Activated CD4-positive, CD25-positive, alpha-beta regulatory T cell treated with anti-CD3 and anti-CD28 coated beads, Interleukin-2, amount 50 U/mL, for 72 hours (primary cell): ENCODE measurements at regions not wholly inside any gene's neighbourhood (a gene's known extent, or its start where the extent isn't known, plus 50 kb on each side); places are given as distances from the start of the nearest gene placed in this dataset.

ENCODE experiments used
- DNase-seq: peaks from one replicate; pipeline ENCODE4 v3.0.0; 2021

GRCh38 chr10:128730922-128731321, 604.7 kb upstream of the MKI67 start:
- DNase-seq, result no peak

- no peak for DNase-seq
Measured at GRCh38 chr10:128734161-128734560, 607.9 kb upstream of the MKI67 start.

GRCh38 chr10:128734734-128735133, 608.5 kb upstream of the MKI67 start:
- DNase-seq, result no peak

GRCh38 chr10:128735996-128736395, 609.8 kb upstream of the MKI67 start:
- DNase-seq, result no peak

- DNase-seq, result no peak
Measured at GRCh38 chr10:128738386-128738915, 612.2 kb upstream of the MKI67 start.

- DNase-seq, result no peak
Measured at GRCh38 chr10:128739930-128740329, 613.7 kb upstream of the MKI67 start.

GRCh38 chr10:128741180-128741579, 615.0 kb upstream of the MKI67 start:
- no peak for DNase-seq

- DNase-seq, result no peak
Measured at GRCh38 chr10:128741680-128742079, 615.5 kb upstream of the MKI67 start.

- DNase-seq, result no peak
Measured at GRCh38 chr10:128744092-128744491, 617.9 kb upstream of the MKI67 start.

GRCh38 chr10:128744811-128745305, 618.6 kb upstream of the MKI67 start:
- DNase-seq, result no peak

GRCh38 chr10:128747582-128748346, 621.5 kb upstream of the MKI67 start:
- no peak for DNase-seq

- DNase-seq, result no peak
Measured at GRCh38 chr10:128751284-128751683, 625.1 kb upstream of the MKI67 start.

GRCh38 chr10:128751851-128752250, 625.6 kb upstream of the MKI67 start:
- DNase-seq, result no peak

- DNase-seq, result no peak
Measured at GRCh38 chr10:128759174-128759573, 633.0 kb upstream of the MKI67 start.

GRCh38 chr10:128763588-128763987, 637.4 kb upstream of the MKI67 start:
- DNase-seq, result no peak

- no peak for DNase-seq
Measured at GRCh38 chr10:128764190-128764589, 638.0 kb upstream of the MKI67 start.

- DNase-seq, result no peak
Measured at GRCh38 chr10:128766915-128767314, 640.7 kb upstream of the MKI67 start.

- no peak for DNase-seq
Measured at GRCh38 chr10:128774979-128775378, 648.8 kb upstream of the MKI67 start.

GRCh38 chr10:128775743-128776142, 649.5 kb upstream of the MKI67 start:
- no peak for DNase-seq

GRCh38 chr10:128776673-128777252, 650.5 kb upstream of the MKI67 start:
- no peak for DNase-seq

GRCh38 chr10:128777342-128777741, 651.1 kb upstream of the MKI67 start:
- DNase-seq, result no peak

- no peak for DNase-seq
Measured at GRCh38 chr10:128779416-128779815, 653.2 kb upstream of the MKI67 start.

GRCh38 chr10:128780156-128780761, 654.0 kb upstream of the MKI67 start:
- no peak for DNase-seq

GRCh38 chr10:128781637-128782036, 655.4 kb upstream of the MKI67 start:
- DNase-seq, result no peak
